Neutrophil (primary cell): ENCODE measurements at regions not wholly inside any gene's neighbourhood (a gene's known extent, or its start where the extent isn't known, plus 50 kb on each side); places are given as distances from the start of the nearest gene placed in this dataset.
"Not testable (repeated sequence)": the region's sequence is repeated elsewhere in the genome, so short reads cannot be mapped to it uniquely, and the experiment has no call there.

ENCODE experiments used
- H3K27ac ChIP-seq: fragments of 200-600 bp; sonication (generic); 2 replicates; pipeline ENCODE4 v1.5.1; 2016; ENCODE audit warnings: mild to moderate bottlenecking, moderate library complexity
- H3K27me3 ChIP-seq: fragments of 200-600 bp; sonication (generic); 2 replicates; pipeline ENCODE4 v1.6.0; 2016; ENCODE audit warnings: mild to moderate bottlenecking
- H3K36me3 ChIP-seq: fragments of 200-600 bp; sonication (generic); 2 replicates; pipeline ENCODE4 v1.5.1; 2017
- H3K4me1 ChIP-seq, 2 experiments: fragments of 200-600 bp in 1 of 2; sonication (generic) in 1 of 2; 1 replicate in 1 of 2; 2 replicates in 1 of 2; pipeline versions ENCODE4 v1.5.1 to v1.6.1; 2013 to 2016; ENCODE audit warnings: low read depth in 1 of 2, low read length in 1 of 2, mild to moderate bottlenecking in 1 of 2, moderate library complexity in 1 of 2; ENCODE audit not compliant: control insufficient read depth in 1 of 2, insufficient read depth in 1 of 2
- H3K4me3 ChIP-seq, 2 experiments: fragments of 200-600 bp in 1 of 2; sonication (generic) in 1 of 2; 1 replicate in 1 of 2; 2 replicates in 1 of 2; pipeline ENCODE4 v1.5.1; 2013 to 2016; ENCODE audit warnings: low read depth in 1 of 2, low read length in 1 of 2, mild to moderate bottlenecking in 1 of 2, moderate library complexity in 1 of 2
- H3K9me3 ChIP-seq: fragments of 200-600 bp; sonication (generic); 2 replicates; pipeline ENCODE4 v1.5.1; 2016
- CTCF ChIP-seq: fragments of 200-600 bp; sonication (generic); IDR thresholded peaks from 2 replicates; pipeline ENCODE4 v1.5.1; 2016; ENCODE audit warnings: antibody characterized with exemption

DNA sequence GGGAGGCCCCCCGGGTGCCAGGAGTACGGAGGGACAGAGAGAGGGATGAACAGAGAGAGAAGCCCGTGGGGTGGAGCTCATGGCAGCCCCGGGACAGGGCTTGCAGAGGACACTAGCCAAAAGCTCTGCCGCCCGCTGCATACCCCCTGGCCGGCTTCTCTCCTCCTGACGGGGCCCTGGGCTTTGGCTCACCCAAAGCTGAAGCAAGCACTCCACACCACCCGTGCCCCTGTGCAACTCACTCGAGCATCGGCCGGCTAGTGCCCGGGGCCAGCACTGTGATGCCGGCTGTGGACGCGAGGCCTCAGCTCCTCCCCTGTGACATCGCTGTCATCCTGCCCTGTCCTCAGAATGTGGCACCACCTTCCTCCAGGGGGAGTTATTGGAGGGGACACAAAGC, 429.6 kb downstream of the BRD1 start:
- no peaks in the 10 kb centered on the region for H3K4me1 ChIP-seq
- H3K4me3 ChIP-seq, result no peak overlapping the region
- no peak overlapping the region for H3K27ac ChIP-seq
- H3K36me3 ChIP-seq, result no peaks in the 10 kb centered on the region
- H3K9me3 ChIP-seq, result no peaks in the 10 kb centered on the region
- H3K27me3 ChIP-seq, result no peaks in the 10 kb centered on the region
- no peak for TF ChIP-seq CTCF

- Histone ChIP-seq H3K36me3 (no peaks in the 10 kb centered on the region), H3K27ac (no peak overlapping the region), H3K27me3 (no peaks in the 10 kb centered on the region), H3K9me3 (no peaks in the 10 kb centered on the region), H3K4me1 (no peaks in the 10 kb centered on the region), H3K4me3 (no peak overlapping the region)
- TF ChIP-seq CTCF, result no peak
Observed at GRCh38 chr22:49396817-49397216, 430.9 kb downstream of the BRD1 start.

DNA sequence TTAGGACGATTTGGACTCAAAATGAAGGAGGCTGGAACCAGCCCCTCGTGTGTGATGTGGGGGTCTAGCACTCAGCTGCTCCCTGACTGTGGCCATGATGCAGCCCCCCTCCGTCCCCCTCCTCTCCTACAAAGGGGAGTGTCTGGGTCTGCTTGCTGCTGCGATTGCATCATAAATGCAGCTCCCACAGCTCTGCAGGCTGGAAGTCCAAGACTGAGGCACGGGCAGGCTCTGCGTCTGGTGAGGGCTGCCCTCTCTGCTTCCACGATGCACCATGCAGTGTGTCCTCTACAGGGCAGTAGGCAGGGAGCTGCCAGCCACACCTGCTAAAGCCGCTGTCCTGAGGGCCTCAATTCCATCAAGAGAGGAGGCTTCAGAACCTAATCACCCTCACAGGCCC, 432.1 kb downstream of the BRD1 start:
- no peak overlapping the region for H3K27ac ChIP-seq
- no peak overlapping the region for H3K4me3 ChIP-seq
- H3K4me1 ChIP-seq, result no peaks in the 10 kb centered on the region
- H3K27me3 ChIP-seq, result no peaks in the 10 kb centered on the region
- no peak for TF ChIP-seq CTCF
- no peaks in the 10 kb centered on the region for H3K36me3 ChIP-seq
- no peaks in the 10 kb centered on the region for H3K9me3 ChIP-seq

GRCh38 chr22:49395062-49395461, 432.6 kb downstream of the BRD1 start:
- not testable (repeated sequence) for H3K4me1 ChIP-seq, H3K27me3 ChIP-seq, H3K36me3 ChIP-seq, H3K4me3 ChIP-seq, H3K9me3 ChIP-seq, H3K27ac ChIP-seq

- Histone ChIP-seq H3K27ac (no peak overlapping the region), H3K36me3 (no peaks in the 10 kb centered on the region), H3K9me3 (no peaks in the 10 kb centered on the region), H3K4me3 (no peak overlapping the region), H3K4me1 (no peaks in the 10 kb centered on the region), H3K27me3 (no peaks in the 10 kb centered on the region)
- TF ChIP-seq CTCF, result no peak
Observed at GRCh38 chr22:49394116-49394785, 433.4 kb downstream of the BRD1 start.

GRCh38 chr22:49393526-49393925, 434.1 kb downstream of the BRD1 start:
- no peaks in the 10 kb centered on the region for H3K27me3 ChIP-seq
- H3K9me3 ChIP-seq, result no peaks in the 10 kb centered on the region

More at GRCh38 chr22:49393526-49393925, 434.1 kb downstream of the BRD1 start:
- Histone ChIP-seq H3K27ac (no peak overlapping the region), H3K4me1 (no peaks in the 10 kb centered on the region), H3K36me3 (no peaks in the 10 kb centered on the region), H3K4me3 (no peak overlapping the region)
- TF ChIP-seq CTCF, result no peak
